ENCODE measurements at regions not wholly inside any gene's neighbourhood (a gene's known extent, or its start where the extent isn't known, plus 50 kb on each side); places are given as distances from the start of the nearest gene placed in this dataset.

- TF ChIP-seq TEAD1 (CRISPR knock-in tag; IDR thresholded peaks at IDR 0.05) (no peak), SMAD4 (CRISPR knock-in tag; IDR thresholded peaks at IDR 0.05) (no peak), TCF7 (CRISPR knock-in tag; IDR thresholded peaks at IDR 0.05; ENCODE audit: low read depth) (no peak)
Observed at GRCh38 chr5:63164838-63165535, 586.4 kb downstream of the LRRC70 start.
